Muscle of back (tissue), 3 donors: ENCODE measurements at regions not wholly inside any gene's neighbourhood (a gene's known extent, or its start where the extent isn't known, plus 50 kb on each side); places are given as distances from the start of the nearest gene placed in this dataset.
"Not testable (repeated sequence)": the region's sequence is repeated elsewhere in the genome, so short reads cannot be mapped to it uniquely, and the experiment has no call there.

Source experiments
- DNase-seq, 3 donors: peaks; one replicate each; pipeline versions ENCODE4 v3.0.0 to v3.0.0-alpha.2; 2013

GRCh38 chr10:36496758-36497157 lies 628.6 kb upstream of the ANKRD30A start:
- peak in 1 of 3 donors; percentile 51 for DNase-seq

DNA sequence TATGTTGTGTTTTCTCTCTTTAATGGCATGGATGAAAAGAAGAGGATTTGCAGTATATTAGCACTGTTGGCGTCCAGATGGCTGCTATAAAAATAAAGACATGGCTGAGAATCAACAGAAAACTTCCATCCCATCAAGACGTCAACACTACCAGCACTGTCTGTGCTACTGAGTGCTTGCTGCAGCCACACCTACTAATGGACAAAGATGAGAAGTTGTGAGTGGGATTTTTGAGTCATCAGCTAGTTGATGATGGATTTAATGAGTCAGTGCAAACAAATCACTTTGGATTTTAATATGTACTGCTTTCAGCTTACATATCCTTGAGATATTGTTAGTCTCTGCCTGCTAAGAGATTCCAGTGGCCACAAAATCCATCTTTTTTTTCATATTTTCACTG lies 631.0 kb upstream of the ANKRD30A start:
- DNase-seq: peak in 2 of 3 donors; percentile 69 to 86

GRCh38 chr10:36493516-36493880 lies 631.9 kb upstream of the ANKRD30A start:
- peak in 2 of 3 donors; percentile 58 to 60 for DNase-seq

DNA sequence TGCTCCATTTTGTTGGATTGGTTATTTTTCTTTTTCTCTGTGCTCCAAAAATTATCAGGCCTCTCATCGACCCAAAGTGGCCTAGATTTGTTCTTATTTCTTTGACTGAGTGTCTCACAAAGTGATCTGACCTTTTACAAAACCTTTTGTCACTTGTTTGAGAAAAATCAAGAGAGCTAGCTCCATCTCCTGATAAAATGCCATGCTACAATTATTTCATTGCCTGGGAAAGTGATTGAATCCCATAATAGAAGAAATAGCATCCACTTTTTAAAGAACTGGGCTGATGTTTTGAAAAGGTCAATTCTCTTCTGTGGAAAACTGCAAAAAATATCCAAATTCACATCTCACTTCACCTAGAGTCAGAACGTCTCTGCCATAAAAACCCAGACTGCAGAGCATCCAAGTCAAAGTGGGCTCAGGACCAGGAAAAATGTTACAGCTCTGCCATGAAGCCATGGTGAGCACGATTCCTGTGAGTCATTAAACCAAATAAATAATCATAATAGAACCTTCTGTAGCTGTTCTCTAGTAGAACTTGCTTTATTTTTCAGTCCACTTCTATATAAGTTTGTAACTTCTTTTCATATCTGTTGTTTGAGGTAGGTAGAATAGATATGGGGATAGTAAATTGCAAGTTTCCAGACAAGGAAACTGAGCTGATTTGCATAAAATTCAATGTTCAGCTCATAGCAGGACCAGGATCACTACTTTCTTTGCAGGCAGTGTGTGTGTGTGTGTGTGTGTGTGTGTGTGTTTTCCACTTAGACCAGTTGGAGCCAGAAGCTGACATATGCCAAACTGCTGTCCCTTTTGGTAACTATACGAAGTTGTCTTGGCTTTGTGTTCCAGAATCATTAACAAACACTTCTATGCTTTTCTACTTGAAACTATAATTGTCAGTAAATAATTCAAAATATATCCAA lies 632.5 kb upstream of the ANKRD30A start:
- DNase-seq: peak in 1 of 3 donors; percentile 76

DNA sequence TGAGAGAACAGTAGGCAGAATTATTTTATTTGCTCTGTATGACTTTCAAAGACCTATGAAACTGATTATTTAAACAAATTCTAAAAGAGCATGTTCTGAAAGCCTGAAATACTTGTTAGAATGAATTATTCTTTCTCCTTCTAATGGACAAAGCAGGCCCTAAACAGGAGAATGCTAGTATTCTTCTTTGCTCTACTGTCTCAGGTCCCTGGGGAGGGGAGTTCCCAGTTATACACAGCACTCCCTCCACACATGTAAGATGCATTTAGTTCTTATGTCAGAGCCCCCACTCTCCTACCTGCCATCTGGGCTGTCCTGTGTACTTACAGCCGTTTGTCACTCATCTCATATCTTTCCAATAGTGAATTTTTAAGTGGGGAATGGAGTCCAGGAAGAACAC lies 633.5 kb upstream of the ANKRD30A start:
- DNase-seq: peak in 1 of 3 donors; percentile 39

DNA sequence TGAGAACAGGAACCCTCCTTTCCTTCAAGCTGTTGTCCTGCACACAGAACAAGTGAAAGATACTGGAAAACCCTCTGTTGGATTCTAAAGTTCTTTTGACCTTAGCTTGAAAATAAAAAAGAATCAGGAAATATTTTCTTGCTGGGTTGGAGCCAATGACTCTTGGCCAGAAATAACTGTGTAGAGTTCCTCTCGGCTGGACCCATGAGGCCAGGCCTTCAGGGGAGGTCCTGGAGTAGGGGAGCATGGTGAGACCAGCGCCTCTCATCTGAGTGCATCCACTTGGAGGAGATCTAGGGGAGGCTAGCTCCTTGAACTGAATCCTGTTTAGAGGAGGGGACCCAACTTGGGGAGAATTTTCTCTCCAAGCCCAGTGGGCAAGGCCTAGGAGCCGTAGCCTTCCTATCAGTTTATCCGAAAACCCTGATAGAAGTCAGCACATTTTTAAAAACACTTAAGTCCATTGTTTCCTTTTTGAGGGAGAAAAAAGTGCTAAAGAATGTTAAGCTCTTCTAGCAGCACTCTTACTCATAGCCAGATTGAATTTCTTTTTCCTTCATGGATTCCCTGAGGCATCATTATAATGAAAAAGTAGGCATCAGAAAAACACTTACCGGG lies 635.7 kb upstream of the ANKRD30A start:
- DNase-seq: peak; percentile 67 to 90 (median 69)

DNA sequence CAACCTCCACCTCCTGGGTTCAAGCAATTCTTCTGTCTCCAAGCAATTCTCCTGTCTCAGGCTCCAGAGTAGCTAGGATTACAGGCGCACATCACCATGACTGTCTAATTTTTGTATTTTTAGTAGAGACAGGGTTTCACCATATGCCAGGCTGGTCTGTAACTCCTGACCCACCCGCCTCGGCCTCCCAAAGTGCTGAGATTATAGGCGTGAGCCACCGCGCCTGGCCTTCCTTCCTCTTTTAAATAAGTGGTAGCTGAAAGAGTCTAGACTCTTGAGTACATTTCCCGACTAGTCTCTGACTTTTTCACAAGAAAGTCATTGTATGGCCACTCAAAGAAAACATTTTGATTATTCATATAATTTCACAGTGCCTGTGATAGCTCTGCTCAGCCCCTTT lies 636.2 kb upstream of the ANKRD30A start:
- DNase-seq: no peak

DNA sequence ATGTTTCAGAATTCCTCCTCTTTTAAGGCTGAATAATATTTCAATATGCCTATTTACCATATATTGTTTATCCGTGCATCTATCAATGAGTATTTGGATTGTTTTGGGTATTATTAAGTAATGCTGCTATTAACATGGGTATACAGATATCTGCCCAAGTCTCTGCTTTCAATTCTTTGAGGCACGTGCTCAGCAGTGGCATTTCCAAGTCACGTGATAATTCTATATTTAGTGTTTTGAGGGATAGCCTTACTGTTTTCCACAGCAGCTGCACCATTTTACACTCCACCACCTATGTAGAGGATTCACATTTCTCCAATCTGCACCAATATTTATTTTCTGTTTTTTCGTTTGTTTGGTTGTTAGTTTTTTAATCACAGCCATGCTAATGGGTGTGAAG lies 636.8 kb upstream of the ANKRD30A start:
- no peak for DNase-seq

GRCh38 chr10:36479073-36479472 lies 646.3 kb upstream of the ANKRD30A start:
- no peak for DNase-seq

DNA sequence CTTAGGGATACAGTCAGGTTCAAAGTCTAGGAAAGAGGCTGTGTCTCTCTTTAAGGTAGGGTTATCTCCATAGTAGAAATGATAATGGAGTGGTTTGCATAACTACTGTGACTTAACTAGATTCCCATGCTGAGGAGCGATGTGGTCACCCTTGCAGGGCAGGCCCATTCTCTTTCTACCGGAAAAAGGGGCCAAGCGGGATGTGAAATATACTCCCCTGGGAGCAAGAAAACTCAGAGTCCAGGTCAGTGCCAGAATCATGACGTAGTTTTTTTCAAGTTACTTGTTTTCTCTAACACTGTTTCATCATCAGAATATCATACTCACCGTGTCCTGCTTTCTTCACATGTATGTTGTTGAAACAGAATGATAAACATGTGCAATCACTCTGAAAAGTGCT lies 649.0 kb upstream of the ANKRD30A start:
- no peak for DNase-seq

DNA sequence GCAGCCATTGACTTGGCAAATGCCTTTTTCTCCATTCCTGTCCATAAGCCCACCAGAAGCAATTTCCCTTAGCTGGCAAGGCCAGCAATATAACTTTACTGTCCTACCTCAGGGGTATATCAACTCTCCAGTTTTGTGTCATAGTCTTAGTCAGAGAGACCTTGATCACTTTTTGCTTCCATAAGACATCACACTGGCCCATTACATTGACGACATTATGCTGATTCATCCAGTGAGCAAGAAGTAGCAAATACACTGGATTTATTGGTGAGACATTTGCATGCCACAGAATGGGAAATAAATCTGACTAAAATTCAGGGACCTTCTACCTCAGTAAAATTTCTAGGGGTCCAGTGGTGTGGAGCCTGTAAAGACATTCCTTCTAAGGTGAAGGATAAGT lies 649.7 kb upstream of the ANKRD30A start:
- no peak for DNase-seq

GRCh38 chr10:36474456-36474855 lies 650.9 kb upstream of the ANKRD30A start:
- DNase-seq: no peak

DNA sequence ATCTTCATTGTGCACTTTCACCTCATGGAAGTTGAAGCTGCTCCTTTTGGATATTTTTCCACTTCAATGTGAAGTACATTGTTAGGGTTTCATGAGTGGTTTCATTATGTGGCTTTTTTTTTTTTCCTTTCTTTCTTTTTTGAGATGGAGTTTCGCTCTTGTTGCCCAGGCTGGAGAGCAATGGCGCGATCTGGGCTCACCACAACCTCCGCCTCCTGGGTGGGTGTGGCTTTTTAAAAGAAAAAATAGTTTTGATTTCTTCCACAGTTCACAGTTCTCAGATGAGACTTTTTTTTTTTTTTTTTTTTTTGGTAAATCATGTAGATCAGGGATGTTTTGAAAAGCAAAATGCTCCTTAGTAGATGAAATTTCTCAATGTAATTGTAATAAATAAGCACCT lies 652.3 kb upstream of the ANKRD30A start:
- no peak for DNase-seq

DNA sequence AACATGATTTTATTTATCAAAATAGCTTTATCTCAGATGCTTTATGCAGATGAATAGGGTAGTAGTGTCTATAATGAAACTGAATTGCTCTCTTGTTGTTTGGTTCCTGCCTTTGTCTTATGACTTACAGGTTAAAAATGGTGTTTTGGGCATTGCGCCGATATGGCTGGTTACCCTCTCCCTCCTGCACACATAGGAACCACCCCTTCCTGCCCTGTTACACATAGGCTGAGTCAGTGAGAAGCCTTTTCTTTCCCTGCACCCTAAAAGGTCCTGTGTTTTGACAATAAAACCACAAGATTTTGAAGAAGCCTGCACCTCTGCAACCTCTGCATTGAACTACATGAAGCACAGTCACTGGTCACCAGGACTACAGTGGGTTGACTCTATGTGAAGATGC lies 655.8 kb upstream of the ANKRD30A start:
- no peak for DNase-seq

DNA sequence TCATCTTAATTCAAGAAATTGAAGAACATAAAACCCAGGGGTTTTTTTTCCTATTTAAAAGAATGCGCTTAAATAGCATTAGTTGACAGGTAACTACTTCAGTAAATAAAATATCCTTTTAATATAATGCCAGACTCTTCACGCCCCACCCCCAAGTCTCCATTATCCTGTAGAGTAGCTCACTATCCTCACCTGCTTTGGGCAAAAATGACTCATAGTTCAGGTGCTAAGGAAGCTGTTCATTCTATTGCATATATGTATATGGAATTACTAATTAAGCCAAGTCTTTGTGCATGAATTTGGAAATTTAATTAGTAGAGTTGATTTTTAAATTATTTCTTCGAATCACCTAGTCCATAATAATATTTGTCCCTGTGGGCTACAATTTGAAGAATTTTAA lies 656.8 kb upstream of the ANKRD30A start:
- DNase-seq: no peak

DNA sequence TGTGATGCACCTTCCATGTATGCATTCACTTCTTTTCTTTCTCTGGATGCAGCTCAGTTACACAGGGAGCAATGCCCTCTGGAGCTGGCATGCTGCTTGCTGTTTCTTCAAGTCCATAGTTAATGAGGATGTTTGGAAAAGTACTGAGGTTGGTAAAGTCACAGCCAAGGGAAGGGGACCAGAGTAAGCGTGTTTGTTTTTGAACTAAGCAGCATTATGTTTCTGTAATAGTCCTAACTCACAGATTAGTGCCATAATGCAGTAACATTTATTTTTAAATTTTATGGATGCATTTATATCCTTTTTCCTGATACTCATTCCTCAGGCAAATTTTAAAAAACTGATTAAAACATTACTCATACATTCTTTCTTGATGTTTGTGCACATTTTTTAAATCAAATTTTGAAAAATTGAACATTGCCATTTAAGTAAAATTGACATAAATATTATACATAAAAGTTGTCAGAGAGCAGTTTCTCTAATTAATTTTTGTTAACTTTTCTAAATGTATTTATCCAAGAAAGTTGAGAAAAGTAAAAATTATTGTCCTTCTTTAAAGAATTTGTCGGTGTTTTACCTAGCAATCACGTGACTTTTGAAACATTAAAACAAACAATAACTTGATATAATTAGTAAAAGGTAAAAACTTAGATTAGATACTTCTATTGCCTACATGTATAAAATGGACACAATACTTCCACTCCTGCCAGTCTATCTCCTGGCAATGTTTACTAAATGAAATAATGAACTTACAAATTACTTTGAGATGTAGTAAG lies 659.6 kb upstream of the ANKRD30A start:
- DNase-seq: no peak

GRCh38 chr10:36464291-36464690 lies 661.1 kb upstream of the ANKRD30A start:
- DNase-seq: no peak

GRCh38 chr10:36463390-36463789 lies 662.0 kb upstream of the ANKRD30A start:
- DNase-seq: no peak

- DNase-seq: no peak
Measured at GRCh38 chr10:36462194-36462593, 663.2 kb upstream of the ANKRD30A start.

GRCh38 chr10:36458437-36458836 lies 667.0 kb upstream of the ANKRD30A start:
- not testable (repeated sequence) for DNase-seq

DNA sequence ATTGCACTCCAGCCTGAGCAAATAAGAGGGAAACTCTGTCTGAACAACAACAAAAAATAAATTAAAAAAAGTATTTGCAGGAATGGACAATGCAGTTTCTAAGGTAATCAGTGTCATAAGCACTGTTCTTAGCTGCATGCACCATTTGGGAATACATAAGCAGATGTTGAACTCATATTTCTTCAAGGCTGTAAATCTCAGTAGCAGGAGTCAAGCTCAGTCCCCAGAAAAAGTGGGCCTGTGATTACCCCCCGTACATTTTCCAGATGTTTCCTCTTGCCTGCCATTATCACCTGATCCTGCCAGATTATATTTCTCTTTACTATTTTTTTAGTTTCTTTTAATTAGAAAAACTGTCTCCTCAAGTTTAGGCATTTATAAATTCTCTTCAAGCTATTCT lies 667.6 kb upstream of the ANKRD30A start:
- DNase-seq: peak; percentile 55 to 85 (median 57)

DNA sequence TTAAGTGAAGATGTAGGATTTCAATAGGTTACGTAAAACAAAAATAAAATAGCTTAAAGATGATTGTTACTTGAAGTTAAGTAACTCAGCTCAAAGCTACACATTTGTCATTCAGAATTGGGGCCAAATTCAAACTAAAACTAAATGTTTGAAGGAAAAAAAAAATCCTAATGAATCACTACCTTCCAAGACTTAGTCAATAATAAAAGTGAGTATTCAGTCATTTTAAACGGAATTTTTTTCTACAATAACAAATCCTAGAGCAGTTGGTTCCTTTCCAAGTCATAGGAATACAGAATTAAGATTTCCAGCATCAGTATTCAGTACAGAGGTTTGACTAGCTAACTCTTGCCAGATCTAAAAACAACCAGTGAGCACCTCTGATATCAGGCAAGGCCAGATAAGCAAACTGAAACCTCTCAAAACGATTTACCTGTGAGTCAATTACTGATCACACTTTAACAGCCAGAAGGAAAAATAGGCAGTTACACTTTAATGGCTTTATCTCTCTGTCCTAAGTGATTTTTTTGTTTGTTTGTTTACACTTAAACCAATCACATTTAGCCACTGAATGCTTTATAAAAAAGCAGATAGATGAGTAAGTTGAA lies 669.8 kb upstream of the ANKRD30A start:
- DNase-seq: no peak
